ENCODE measurements at regions not wholly inside any gene's neighbourhood (a gene's known extent, or its start where the extent isn't known, plus 50 kb on each side); places are given as distances from the start of the nearest gene placed in this dataset.
"Not testable (repeated sequence)": the region's sequence is repeated elsewhere in the genome, so short reads cannot be mapped to it uniquely, and the experiment has no call there.

- no peak for DNase-seq (ENCODE audit: low read depth)
Measured at GRCh38 chr21:23886828-23887724, 1720.2 kb downstream of the MRPL39 start.

GRCh38 chr21:23881783-23882182 is 1725.5 kb downstream of the MRPL39 start:
- no peak for DNase-seq (ENCODE audit: low read depth)

GRCh38 chr21:23876925-23877558 is 1730.2 kb downstream of the MRPL39 start:
- no peak for DNase-seq (ENCODE audit: low read depth)

GRCh38 chr21:23874271-23874670 is 1733.0 kb downstream of the MRPL39 start:
- no peak for DNase-seq (ENCODE audit: low read depth)

GRCh38 chr21:23861911-23862504 is 1745.3 kb downstream of the MRPL39 start:
- DNase-seq (ENCODE audit: low read depth), result no peak

- no peak for DNase-seq (ENCODE audit: low read depth)
Measured at GRCh38 chr21:23858878-23859277, 1748.4 kb downstream of the MRPL39 start.

- no peak for DNase-seq (ENCODE audit: low read depth)
Measured at GRCh38 chr21:23853796-23854379, 1753.4 kb downstream of the MRPL39 start.

GRCh38 chr21:23837564-23837963 is 1769.7 kb downstream of the MRPL39 start:
- DNase-seq (ENCODE audit: low read depth), result no peak

- DNase-seq (ENCODE audit: low read depth), result no peak
Measured at GRCh38 chr21:23822760-23823159, 1784.5 kb downstream of the MRPL39 start.

- no peak for DNase-seq (ENCODE audit: low read depth)
Measured at GRCh38 chr21:23817337-23817736, 1789.9 kb downstream of the MRPL39 start.

GRCh38 chr21:23812485-23812884 is 1794.8 kb downstream of the MRPL39 start:
- no peak for DNase-seq (ENCODE audit: low read depth)

GRCh38 chr21:23811805-23812204 is 1795.5 kb downstream of the MRPL39 start:
- DNase-seq (ENCODE audit: low read depth), result no peak

- DNase-seq (ENCODE audit: low read depth), result no peak
Measured at GRCh38 chr21:23809573-23809972, 1797.7 kb downstream of the MRPL39 start.

GRCh38 chr21:23806966-23807548 is 1800.2 kb downstream of the MRPL39 start:
- DNase-seq (ENCODE audit: low read depth), result not testable (repeated sequence)

GRCh38 chr21:23804866-23805265 is 1802.4 kb downstream of the MRPL39 start:
- no peak for DNase-seq (ENCODE audit: low read depth)

GRCh38 chr21:23801292-23801691 is 1806.0 kb downstream of the MRPL39 start:
- DNase-seq (ENCODE audit: low read depth), result no peak

- no peak for DNase-seq (ENCODE audit: low read depth)
Measured at GRCh38 chr21:23799376-23799775, 1807.9 kb downstream of the MRPL39 start.

- DNase-seq (ENCODE audit: low read depth), result no peak
Measured at GRCh38 chr21:23792300-23792699, 1815.0 kb downstream of the MRPL39 start.

GRCh38 chr21:23789864-23790263 is 1817.4 kb downstream of the MRPL39 start:
- DNase-seq (ENCODE audit: low read depth), result no peak

- no peak for DNase-seq (ENCODE audit: low read depth)
Measured at GRCh38 chr21:23780326-23780725, 1827.0 kb downstream of the MRPL39 start.

- no peak for DNase-seq (ENCODE audit: low read depth)
Measured at GRCh38 chr21:23743821-23744220, 1863.5 kb downstream of the MRPL39 start.

GRCh38 chr21:23740463-23740862 is 1866.8 kb downstream of the MRPL39 start:
- no peak for DNase-seq (ENCODE audit: low read depth)
